IPS-NIHi11 (cell line): ENCODE measurements at regions not wholly inside any gene's neighbourhood (a gene's known extent, or its start where the extent isn't known, plus 50 kb on each side); places are given as distances from the start of the nearest gene placed in this dataset.
A peak's percentile ranks its signal among the peaks of the same experiment; 100 is the strongest.

Experiments used
- DNase-seq: peaks from one replicate; pipeline ENCODE4 v3.0.0; 2012; ENCODE audit warnings: mixed read lengths, low spot score

- DNase-seq, result no peak
These were observed 501.3 kb downstream of the EFNB2 start for GRCh38 chr13:106034201-106034600.

GRCh38 chr13:106033659-106034058 lies 501.8 kb downstream of the EFNB2 start:
- DNase-seq, result no peak

GRCh38 chr13:106032441-106032840 lies 503.0 kb downstream of the EFNB2 start:
- no peak for DNase-seq

GRCh38 chr13:106029676-106030290 lies 505.7 kb downstream of the EFNB2 start:
- DNase-seq, result no peak

DNA sequence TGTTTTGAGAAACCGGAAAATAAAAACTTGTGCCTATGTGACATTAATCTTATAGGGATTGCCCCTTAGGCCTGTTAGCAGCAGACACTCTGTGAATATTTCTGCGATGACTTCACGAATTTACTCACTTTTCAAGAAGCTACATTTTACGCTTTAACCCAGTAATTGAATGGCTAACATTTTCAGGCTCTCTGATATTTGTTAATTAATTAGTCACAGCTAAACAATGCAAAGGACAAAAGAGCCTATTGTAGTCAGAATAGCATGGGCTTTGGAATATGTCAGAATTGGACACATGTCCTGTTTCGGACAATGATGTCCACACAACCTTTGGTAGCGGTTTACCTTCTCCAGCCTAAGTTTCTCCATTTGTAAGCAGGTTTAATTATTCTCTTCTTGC lies 506.6 kb downstream of the EFNB2 start:
- no peak for DNase-seq

- DNase-seq, result no peak
These were observed 523.9 kb downstream of the EFNB2 start for GRCh38 chr13:106011600-106011999.

GRCh38 chr13:106010836-106011235 lies 524.6 kb downstream of the EFNB2 start:
- DNase-seq, result no peak

GRCh38 chr13:106008540-106008939 lies 526.9 kb downstream of the EFNB2 start:
- DNase-seq, result no peak

DNA sequence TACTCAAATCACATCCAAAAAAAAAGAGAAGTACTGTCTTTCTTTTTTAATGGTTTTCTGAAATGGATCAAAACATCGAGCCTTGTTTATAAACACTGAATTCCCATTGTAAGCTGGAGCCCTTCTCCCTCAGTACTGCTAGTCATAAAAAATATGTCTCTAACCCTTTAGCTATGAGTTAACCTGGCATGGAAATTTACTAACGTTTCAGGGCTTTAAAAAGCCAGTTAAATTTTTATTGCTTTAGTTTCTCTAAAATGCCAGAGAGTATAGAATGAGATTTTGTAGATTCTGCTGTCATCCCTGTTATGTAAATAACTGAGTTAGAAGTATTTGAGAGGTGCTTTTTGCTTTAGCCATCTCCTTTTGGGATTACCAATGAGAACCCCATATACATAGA lies 528.3 kb downstream of the EFNB2 start:
- DNase-seq, result no peak

DNA sequence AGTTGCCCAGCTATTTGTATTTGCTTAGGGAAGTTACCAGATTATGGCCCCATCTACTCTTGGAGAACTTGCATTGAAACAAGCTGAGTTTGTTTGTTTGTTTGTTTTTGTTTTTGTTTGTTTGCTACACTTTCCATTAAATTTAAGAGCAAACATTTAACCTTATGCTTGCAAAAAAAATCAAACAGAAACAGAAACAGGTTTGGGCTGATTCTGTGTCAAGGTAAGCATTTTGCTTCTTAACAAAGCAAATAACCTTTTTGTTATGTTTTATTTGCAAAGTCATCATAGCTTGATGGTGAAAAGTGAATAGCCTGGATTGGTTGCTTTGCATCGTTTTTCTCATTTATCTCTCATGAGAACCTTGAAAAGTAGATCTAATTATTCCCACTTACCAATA lies 531.8 kb downstream of the EFNB2 start:
- no peak for DNase-seq

DNA sequence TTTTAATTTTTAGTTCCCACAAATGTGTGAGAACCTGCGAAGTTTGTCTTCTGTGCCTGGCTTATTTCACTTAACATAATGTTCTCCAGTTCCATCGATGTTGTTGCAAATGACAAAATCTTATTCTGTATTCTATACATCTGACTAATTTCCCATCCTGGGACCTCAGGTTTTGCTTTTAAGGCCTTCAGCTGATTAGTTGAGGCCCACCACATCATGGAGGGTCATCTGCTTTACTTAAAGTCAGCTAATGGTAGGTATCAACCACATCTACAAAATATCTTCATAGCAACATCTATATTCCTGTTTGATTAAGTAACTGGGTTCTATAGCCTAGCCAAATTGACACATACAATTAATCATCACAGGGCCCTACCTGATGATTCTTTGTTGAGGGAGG lies 534.0 kb downstream of the EFNB2 start:
- DNase-seq, result no peak

DNA sequence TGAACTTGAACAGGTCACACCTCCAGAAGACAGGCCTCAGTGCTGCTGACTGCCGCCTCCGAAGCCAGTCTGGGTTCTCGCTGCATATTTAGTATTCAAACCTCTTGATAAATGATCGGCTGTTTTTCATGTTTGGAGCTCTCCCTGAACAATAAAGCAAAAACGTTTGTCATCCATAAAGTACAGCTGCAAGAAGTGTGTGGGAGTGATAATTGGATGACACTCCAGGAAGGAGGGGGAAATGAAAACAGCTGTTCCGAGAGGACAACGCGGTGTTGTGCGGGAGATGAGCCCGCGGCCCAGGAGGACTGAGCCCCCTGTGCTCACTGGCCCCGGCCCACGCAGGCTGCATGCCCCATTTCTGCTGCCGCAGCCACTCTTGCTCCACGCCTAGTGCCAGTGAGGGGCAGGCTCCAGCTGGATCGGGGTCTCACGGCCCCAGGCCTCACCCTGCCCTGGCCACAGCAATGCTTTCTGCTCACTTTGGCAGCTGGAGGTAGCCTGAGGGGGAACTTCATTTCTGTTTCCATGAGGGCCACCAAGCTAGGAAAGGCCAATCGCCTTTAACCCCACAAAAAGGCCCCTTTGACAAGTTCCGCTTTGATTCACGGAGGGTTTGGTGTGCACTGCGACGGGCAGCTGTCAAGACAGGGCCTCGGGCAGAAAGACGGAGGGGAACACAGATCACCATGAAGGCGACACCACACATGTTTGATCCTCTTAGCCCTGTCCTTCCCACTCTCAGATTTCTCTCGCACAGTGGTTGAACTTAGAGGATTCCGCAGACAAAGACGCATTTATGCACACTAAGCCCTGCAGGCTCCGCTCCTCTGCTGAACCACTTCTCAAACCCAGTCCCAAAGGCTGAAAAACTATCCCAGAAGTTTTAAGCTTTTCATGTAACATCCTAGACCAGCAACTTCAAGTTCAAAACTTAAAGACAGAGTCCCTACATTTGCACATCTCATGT lies 537.6 kb downstream of the EFNB2 start:
- no peak for DNase-seq

DNA sequence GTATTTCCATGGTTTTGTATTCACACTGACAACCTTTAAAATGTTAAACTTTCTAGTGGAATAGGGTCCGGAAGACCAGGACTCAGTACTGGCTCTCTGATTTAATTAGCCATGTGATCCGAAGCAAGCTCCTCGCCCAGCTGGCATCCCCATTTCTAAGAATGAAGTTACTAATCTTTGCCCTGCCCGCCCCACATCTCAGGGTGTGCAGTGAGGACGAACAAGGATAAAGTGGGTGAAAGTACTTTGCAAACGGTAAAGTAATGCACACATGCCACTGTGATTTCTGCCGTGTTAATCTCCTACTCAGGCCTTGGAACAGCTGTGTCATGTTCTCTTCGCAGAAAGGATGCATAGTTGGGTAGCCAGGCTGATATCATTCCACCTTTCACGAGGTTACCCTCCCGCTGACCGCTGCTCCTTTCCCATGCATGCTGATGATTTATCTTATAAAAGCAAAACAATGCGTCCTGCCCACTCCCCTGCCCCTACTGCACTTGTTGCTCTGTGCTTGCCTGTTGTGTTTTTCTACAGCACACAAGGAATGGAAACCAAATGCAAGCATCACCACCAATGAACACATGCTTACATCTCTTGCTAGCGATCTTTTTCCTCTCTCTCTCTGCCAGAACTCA lies 539.0 kb downstream of the EFNB2 start:
- no peak for DNase-seq

- no peak for DNase-seq
These were observed 541.1 kb downstream of the EFNB2 start for GRCh38 chr13:105994340-105994739.

GRCh38 chr13:105991622-105992277 lies 543.7 kb downstream of the EFNB2 start:
- no peak for DNase-seq

DNA sequence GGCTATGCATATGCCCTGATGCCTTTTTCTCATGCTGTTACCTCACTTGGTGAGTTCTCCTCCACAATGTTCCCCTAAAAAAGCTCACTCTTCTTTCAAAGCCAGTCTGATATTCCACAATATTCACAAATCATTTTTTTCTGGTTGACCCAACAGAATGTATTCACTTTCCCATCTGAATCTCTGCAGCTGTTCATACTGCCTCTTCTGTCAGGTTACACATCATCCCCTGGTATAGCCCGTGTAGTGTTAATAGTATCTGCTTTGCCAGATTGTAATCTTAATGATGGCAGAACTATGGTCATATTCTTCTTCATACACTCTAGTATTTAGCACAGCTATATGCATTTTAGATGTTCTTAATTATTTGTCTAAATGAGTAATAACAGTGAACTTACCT lies 544.3 kb downstream of the EFNB2 start:
- DNase-seq, result no peak

- DNase-seq, result no peak
These were observed 545.1 kb downstream of the EFNB2 start for GRCh38 chr13:105990256-105990958.

- no peak for DNase-seq
These were observed 550.8 kb downstream of the EFNB2 start for GRCh38 chr13:105984646-105985045.

DNA sequence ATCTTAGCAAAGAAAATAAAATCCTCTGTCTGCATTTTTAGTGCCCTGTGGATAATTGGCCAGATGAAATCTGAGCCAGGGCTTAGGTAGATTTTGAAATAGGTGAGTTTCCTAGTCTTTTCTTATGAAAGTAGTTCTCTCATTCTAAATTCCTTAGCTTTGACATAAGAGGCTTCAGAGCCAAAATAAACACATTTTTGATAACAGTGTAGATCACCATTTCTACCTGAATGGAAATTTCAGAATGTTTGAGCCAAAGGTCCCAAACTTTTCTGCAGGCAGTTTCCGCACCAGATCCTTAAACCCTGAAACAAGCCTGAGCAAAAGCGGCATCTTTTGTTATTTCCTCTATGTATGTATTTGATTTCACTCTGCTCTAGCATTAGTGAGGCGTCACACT lies 551.2 kb downstream of the EFNB2 start:
- DNase-seq, result no peak

DNA sequence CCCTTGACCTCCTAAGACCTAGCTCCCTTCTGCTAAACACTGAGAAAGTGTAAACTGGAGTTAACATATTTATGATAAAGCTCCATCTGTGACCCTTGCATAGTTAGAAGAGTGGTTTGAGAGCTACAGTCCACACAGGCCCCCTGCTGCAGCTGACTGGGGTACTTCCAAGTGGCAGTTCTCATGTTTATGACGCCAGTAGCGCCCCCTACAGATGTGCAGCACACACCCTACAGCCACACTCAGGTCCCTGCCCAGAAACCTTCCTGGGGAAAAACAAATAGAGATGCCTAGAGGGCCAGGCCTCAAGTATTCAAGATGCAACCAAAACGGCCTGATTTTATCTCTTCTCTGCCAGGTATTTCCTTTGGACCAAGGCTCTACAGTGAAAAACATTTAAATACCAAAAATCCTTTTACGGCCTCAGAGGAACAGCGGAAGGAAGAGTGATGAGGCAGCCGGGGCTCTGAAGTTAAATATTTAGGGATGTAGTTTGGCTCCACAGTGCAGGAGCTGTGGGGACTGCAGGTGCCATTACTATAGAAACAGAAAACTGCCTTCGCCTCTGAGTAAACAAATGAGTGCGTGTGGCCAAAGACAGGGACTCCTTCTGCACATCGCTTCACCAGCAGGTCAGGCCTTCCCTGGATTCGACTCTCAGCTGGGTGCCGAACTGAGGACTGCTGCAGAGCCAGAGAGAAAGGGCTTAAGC lies 553.1 kb downstream of the EFNB2 start:
- peak; percentile 31 for DNase-seq
